ENCODE measurements at regions not wholly inside any gene's neighbourhood (a gene's known extent, or its start where the extent isn't known, plus 50 kb on each side); places are given as distances from the start of the nearest gene placed in this dataset.

GRCh38 chr3:159186581-159186980 is 384.7 kb downstream of the MFSD1 start:
- H3K27me3 Mint-ChIP-seq (ENCODE audit: insufficient read depth) = peaks cover 3% of the 10 kb centered on the region
- 78 to 90% methylated on average over 2 of the region's 2 CpGs for WGBS, 2 experiments (ENCODE audit: insufficient coverage in 1 of 2, insufficient read length in 1 of 2)
- Histone ChIP-seq H3K4me1 (ENCODE audit: control insufficient read depth, insufficient read depth, low read length) (no peaks in the 10 kb centered on the region), H3K27ac (ENCODE audit: low read depth, low read length) (no peak overlapping the region), H3K4me3 (ENCODE audit: low read length) (no peak overlapping the region), H3K27me3 (ENCODE audit: control insufficient read depth, insufficient read depth, low read length, poor library complexity, severe bottlenecking) (peaks cover 18% of the 10 kb centered on the region), H3K36me3 (ENCODE audit: control insufficient read depth, insufficient read depth, low read length) (no peaks in the 10 kb centered on the region), H3K9me3 (ENCODE audit: control insufficient read depth, low read length) (no peaks in the 10 kb centered on the region), H3K9ac (ENCODE audit: extremely low read depth, low read length, poor library complexity, severe bottlenecking) (no peak overlapping the region)
- no peak for TF ChIP-seq CTCF (conservative IDR thresholded peaks at IDR 0.05)
- DNase-seq = no peak
- no peak overlapping the region for H3K4me3 Mint-ChIP-seq
- H3K4me1 Mint-ChIP-seq = no peaks in the 10 kb centered on the region
- no peaks in the 10 kb centered on the region for H3K9me3 Mint-ChIP-seq
- no peak overlapping the region for H3K27ac Mint-ChIP-seq
- H3K36me3 Mint-ChIP-seq (ENCODE audit: low read depth) = no peaks in the 10 kb centered on the region

- no peaks in the 10 kb centered on the region for H3K36me3 Mint-ChIP-seq (ENCODE audit: low read depth)
- Histone ChIP-seq H3K27ac (ENCODE audit: low read depth, low read length) (no peak overlapping the region), H3K9ac (ENCODE audit: extremely low read depth, low read length, poor library complexity, severe bottlenecking) (no peak overlapping the region), H3K9me3 (ENCODE audit: control insufficient read depth, low read length) (no peaks in the 10 kb centered on the region), H3K4me1 (ENCODE audit: control insufficient read depth, insufficient read depth, low read length) (no peaks in the 10 kb centered on the region), H3K36me3 (ENCODE audit: control insufficient read depth, insufficient read depth, low read length) (no peaks in the 10 kb centered on the region), H3K4me3 (ENCODE audit: low read length) (no peak overlapping the region), H3K27me3 (ENCODE audit: control insufficient read depth, insufficient read depth, low read length, poor library complexity, severe bottlenecking) (peaks cover 22% of the 10 kb centered on the region)
- no peaks in the 10 kb centered on the region for H3K9me3 Mint-ChIP-seq
- H3K4me3 Mint-ChIP-seq = no peak overlapping the region
- DNase-seq = no peak
- no peak overlapping the region for H3K27ac Mint-ChIP-seq
- H3K4me1 Mint-ChIP-seq = no peaks in the 10 kb centered on the region
- no peak for TF ChIP-seq CTCF (conservative IDR thresholded peaks at IDR 0.05)
- 91 to 95% methylated on average over 7 to 10 of the region's 10 CpGs for WGBS, 2 experiments (ENCODE audit: insufficient coverage in 1 of 2, insufficient read length in 1 of 2)
- H3K27me3 Mint-ChIP-seq (ENCODE audit: insufficient read depth) = peaks cover 8% of the 10 kb centered on the region
Measured at GRCh38 chr3:159187232-159187631, 385.4 kb downstream of the MFSD1 start.

- H3K9me3 ChIP-seq (ENCODE audit: control insufficient read depth, low read length) = no peaks in the 10 kb centered on the region
- TF ChIP-seq CTCF (conservative IDR thresholded peaks at IDR 0.05) = no peak
- DNase-seq = no peak
- no peaks in the 10 kb centered on the region for H3K4me1 Mint-ChIP-seq
- H3K4me1 ChIP-seq (ENCODE audit: control insufficient read depth, insufficient read depth, low read length) = no peaks in the 10 kb centered on the region
- no peak overlapping the region for H3K27ac ChIP-seq (ENCODE audit: low read depth, low read length)
- no peak overlapping the region for H3K9ac ChIP-seq (ENCODE audit: extremely low read depth, low read length, poor library complexity, severe bottlenecking)
- no peaks in the 10 kb centered on the region for H3K9me3 Mint-ChIP-seq
- H3K4me3 ChIP-seq (ENCODE audit: low read length) = no peak overlapping the region
- no peaks in the 10 kb centered on the region for H3K36me3 Mint-ChIP-seq (ENCODE audit: low read depth)
- 88 to 93% methylated on average over 5 to 6 of the region's 6 CpGs for whole genome bisulfite sequencing, 2 experiments (ENCODE audit: insufficient coverage in 1 of 2, insufficient read length in 1 of 2)
- peaks cover 8% of the 10 kb centered on the region for H3K27me3 Mint-ChIP-seq (ENCODE audit: insufficient read depth)
- no peaks in the 10 kb centered on the region for H3K36me3 ChIP-seq (ENCODE audit: control insufficient read depth, insufficient read depth, low read length)
- peaks cover 26% of the 10 kb centered on the region for H3K27me3 ChIP-seq (ENCODE audit: control insufficient read depth, insufficient read depth, low read length, poor library complexity, severe bottlenecking)
- no peak overlapping the region for H3K27ac Mint-ChIP-seq
- H3K4me3 Mint-ChIP-seq = no peak overlapping the region
Measured at GRCh38 chr3:159187706-159188105, 385.9 kb downstream of the MFSD1 start.

All from endodermal cell (in vitro differentiated cells).